ENCODE measurements at regions not wholly inside any gene's neighbourhood (a gene's known extent, or its start where the extent isn't known, plus 50 kb on each side); places are given as distances from the start of the nearest gene placed in this dataset.

GRCh38 chr1:213720032-213720431 is 267.7 kb upstream of the PROX1 start:
- no peak for TF ChIP-seq CTCF (IDR thresholded peaks at IDR 0.05)
- no peak for TF ChIP-seq POLR2A (IDR thresholded peaks at IDR 0.05; ENCODE audit: low read depth)
